ENCODE measurements at regions not wholly inside any gene's neighbourhood (a gene's known extent, or its start where the extent isn't known, plus 50 kb on each side); places are given as distances from the start of the nearest gene placed in this dataset.
"Not testable (repeated sequence)": the region's sequence is repeated elsewhere in the genome, so short reads cannot be mapped to it uniquely, and the experiment has no call there.

DNA sequence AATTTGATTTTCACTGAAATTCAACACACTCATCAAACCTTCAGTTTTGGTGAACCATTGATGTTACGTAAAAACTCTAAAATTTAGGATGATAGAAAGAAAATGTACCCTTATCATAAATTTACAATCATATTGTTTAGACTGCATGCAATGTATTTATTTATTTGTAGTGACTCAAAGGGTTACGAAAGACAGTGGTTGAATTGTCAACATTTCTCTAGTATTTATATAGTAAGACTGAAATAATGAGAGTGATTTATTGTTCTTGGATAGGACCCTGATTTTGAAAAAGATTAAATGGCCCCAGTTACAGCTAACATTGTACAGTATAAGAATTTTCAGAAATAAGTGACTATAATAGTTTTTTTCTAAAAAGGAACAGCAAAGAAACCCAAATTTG, 591.5 kb downstream of the RFPL4B start:
- in situ Hi-C loops (cut with HindIII; ENCODE audit: low sequenced_read_pairs): no loop called here
- no peak overlapping the region for H3K4me3 ChIP-seq (ENCODE audit: low read depth, low read length)
- TF ChIP-seq, protein P1, sequence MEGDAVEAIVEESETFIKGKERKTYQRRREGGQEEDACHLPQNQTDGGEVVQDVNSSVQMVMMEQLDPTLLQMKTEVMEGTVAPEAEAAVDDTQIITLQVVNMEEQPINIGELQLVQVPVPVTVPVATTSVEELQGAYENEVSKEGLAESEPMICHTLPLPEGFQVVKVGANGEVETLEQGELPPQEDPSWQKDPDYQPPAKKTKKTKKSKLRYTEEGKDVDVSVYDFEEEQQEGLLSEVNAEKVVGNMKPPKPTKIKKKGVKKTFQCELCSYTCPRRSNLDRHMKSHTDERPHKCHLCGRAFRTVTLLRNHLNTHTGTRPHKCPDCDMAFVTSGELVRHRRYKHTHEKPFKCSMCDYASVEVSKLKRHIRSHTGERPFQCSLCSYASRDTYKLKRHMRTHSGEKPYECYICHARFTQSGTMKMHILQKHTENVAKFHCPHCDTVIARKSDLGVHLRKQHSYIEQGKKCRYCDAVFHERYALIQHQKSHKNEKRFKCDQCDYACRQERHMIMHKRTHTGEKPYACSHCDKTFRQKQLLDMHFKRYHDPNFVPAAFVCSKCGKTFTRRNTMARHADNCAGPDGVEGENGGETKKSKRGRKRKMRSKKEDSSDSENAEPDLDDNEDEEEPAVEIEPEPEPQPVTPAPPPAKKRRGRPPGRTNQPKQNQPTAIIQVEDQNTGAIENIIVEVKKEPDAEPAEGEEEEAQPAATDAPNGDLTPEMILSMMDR (IDR thresholded peaks at IDR 0.05; ENCODE audit: low read depth, low read length, missing control alignments): no peak
- no peak for DNase-seq (ENCODE audit: low read depth)

- DNase-seq (ENCODE audit: low read depth): no peak
- no peak overlapping the region for H3K4me3 ChIP-seq (ENCODE audit: low read depth, low read length)
- TF ChIP-seq, protein P1 (IDR thresholded peaks at IDR 0.05; ENCODE audit: low read depth, low read length, missing control alignments): no peak
- in situ Hi-C loops (cut with HindIII; ENCODE audit: low sequenced_read_pairs): no loop called here
Measured at GRCh38 chr6:112939563-112939962, 592.4 kb downstream of the RFPL4B start.

- TF ChIP-seq, protein P1 (IDR thresholded peaks at IDR 0.05; ENCODE audit: low read depth, low read length, missing control alignments): no peak
- no peak for DNase-seq (ENCODE audit: low read depth)
Measured at GRCh38 chr6:112941613-112942012, 594.5 kb downstream of the RFPL4B start.

GRCh38 chr6:112946051-112946450, 598.9 kb downstream of the RFPL4B start:
- DNase-seq (ENCODE audit: low read depth): no peak
- in situ Hi-C loops (cut with HindIII; ENCODE audit: low sequenced_read_pairs): no loop called here
- TF ChIP-seq, protein P1 (IDR thresholded peaks at IDR 0.05; ENCODE audit: low read depth, low read length, missing control alignments): no peak

More at GRCh38 chr6:112941613-112942012, 594.5 kb downstream of the RFPL4B start:
- in situ Hi-C loops (cut with HindIII; ENCODE audit: low sequenced_read_pairs): no loop called here
- H3K4me3 ChIP-seq (ENCODE audit: low read depth, low read length): no peak overlapping the region

DNA sequence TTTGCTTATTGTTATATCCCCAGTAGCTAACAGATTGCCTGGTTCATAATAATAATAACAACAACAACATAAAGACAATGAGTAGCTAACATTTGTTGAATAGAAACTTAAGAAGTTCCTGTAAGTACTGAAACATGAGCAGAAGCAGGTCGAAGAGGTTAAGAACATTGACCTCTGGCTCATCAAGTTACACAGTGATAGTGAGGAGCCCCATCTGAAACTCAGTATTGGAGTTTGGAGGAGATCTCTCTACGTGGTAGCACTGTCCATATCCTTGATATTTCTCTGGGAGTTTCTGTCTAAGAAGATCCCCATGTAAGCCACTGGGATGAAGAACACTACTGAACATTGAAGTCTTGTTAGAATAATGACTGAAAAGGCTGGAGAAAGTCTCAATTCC, 600.4 kb downstream of the RFPL4B start:
- H3K4me3 ChIP-seq (ENCODE audit: low read depth, low read length): no peak overlapping the region

More at GRCh38 chr6:112946051-112946450, 598.9 kb downstream of the RFPL4B start:
- no peak overlapping the region for H3K4me3 ChIP-seq (ENCODE audit: low read depth, low read length)

GRCh38 chr6:112951829-112952228, 604.7 kb downstream of the RFPL4B start:
- no peak for DNase-seq (ENCODE audit: low read depth)
- TF ChIP-seq, protein P1 (IDR thresholded peaks at IDR 0.05; ENCODE audit: low read depth, low read length, missing control alignments): no peak
- no peak overlapping the region for H3K4me3 ChIP-seq (ENCODE audit: low read depth, low read length)
- in situ Hi-C loops (cut with HindIII; ENCODE audit: low sequenced_read_pairs): no loop called here

More for the DNA sequence above, 600.4 kb downstream of the RFPL4B start:
- TF ChIP-seq, protein P1 (IDR thresholded peaks at IDR 0.05; ENCODE audit: low read depth, low read length, missing control alignments): no peak
- in situ Hi-C loops (cut with HindIII; ENCODE audit: low sequenced_read_pairs): no loop called here
- DNase-seq (ENCODE audit: low read depth): no peak

DNA sequence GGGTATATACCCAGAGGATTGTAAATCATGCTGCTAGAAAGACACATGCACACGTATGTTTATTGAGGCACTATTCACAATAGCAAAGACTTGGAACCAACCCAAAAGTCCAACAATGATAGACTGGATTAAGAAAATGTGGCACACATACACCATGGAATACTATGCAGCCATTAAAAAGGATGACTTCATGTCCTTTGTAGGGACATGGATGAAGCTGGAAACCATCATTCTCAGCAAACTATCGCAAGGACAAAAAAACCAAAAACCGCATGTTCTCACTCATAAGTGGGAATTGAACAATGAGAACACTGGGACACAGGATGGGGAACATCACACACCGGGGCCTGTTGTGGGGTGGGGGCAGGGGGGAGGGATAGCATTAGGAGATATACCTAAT, 608.6 kb downstream of the RFPL4B start:
- in situ Hi-C loops (cut with HindIII; ENCODE audit: low sequenced_read_pairs); DNase-seq (ENCODE audit: low read depth); H3K4me3 ChIP-seq (ENCODE audit: low read depth, low read length): not testable (repeated sequence)

Measured in astrocyte of the cerebellum (primary cell).